ENCODE measurements at regions not wholly inside any gene's neighbourhood (a gene's known extent, or its start where the extent isn't known, plus 50 kb on each side); places are given as distances from the start of the nearest gene placed in this dataset.
"Not testable (repeated sequence)": the region's sequence is repeated elsewhere in the genome, so short reads cannot be mapped to it uniquely, and the experiment has no call there.

DNA sequence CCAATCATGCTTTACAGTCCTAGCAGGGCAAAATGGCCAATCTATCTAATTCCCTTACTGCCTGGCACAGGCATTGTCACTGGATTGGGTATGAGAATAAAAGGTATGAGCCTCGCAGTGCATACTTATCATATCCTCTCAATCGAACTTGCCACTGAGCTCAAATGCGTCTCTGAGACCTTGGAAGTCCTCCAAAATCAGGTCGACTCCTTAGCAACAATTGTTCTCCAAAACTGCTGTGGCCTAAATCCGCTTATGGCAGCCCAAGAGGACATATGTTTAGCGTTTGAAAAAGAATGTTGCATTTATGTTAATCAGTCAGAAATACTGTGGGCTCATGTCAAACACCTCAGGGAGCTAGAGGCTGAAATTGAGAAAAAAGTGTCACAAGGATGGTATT, 69.7 kb downstream of the SPIN4 start:
- Histone ChIP-seq H3K36me3 (no peaks in the 10 kb centered on the region), H3K27ac (no peak overlapping the region), H3K4me3 (no peak overlapping the region), H3K27me3 (peaks cover 0 to 4% of the 10 kb centered on the region in 2 donors), H3K4me1 (no peaks in the 10 kb centered on the region), H3K9me3 (no peaks in the 10 kb centered on the region)
- 53% methylated on average over 6 of the region's 6 CpGs for WGBS (ENCODE audit: insufficient coverage, low coverage, low lambda C conversion rate, missing lambda C conversion rate)
- intact Hi-C loops (cut with DNase I): no loop called here
- DNase-seq (no peak), ATAC-seq (no peak)
- TF ChIP-seq POLR2A (IDR thresholded peaks at IDR 0.05): no peak
- TF ChIP-seq, protein P1, sequence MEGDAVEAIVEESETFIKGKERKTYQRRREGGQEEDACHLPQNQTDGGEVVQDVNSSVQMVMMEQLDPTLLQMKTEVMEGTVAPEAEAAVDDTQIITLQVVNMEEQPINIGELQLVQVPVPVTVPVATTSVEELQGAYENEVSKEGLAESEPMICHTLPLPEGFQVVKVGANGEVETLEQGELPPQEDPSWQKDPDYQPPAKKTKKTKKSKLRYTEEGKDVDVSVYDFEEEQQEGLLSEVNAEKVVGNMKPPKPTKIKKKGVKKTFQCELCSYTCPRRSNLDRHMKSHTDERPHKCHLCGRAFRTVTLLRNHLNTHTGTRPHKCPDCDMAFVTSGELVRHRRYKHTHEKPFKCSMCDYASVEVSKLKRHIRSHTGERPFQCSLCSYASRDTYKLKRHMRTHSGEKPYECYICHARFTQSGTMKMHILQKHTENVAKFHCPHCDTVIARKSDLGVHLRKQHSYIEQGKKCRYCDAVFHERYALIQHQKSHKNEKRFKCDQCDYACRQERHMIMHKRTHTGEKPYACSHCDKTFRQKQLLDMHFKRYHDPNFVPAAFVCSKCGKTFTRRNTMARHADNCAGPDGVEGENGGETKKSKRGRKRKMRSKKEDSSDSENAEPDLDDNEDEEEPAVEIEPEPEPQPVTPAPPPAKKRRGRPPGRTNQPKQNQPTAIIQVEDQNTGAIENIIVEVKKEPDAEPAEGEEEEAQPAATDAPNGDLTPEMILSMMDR (IDR thresholded peaks at IDR 0.05): no peak

GRCh38 chrX:63277394-63277793, 73.7 kb downstream of the SPIN4 start:
- H3K36me3 ChIP-seq; H3K4me1 ChIP-seq; ATAC-seq; intact Hi-C loops (cut with DNase I); H3K4me3 ChIP-seq; DNase-seq; H3K27ac ChIP-seq; H3K27me3 ChIP-seq; H3K9me3 ChIP-seq: not testable (repeated sequence)
- WGBS (ENCODE audit: insufficient coverage, low coverage, low lambda C conversion rate, missing lambda C conversion rate): 52% methylated on average over 3 of the region's 3 CpGs

- 25% methylated on average over 2 of the region's 2 CpGs for WGBS (ENCODE audit: insufficient coverage, low coverage, low lambda C conversion rate, missing lambda C conversion rate)
- Histone ChIP-seq H3K4me1 (no peaks in the 10 kb centered on the region), H3K36me3 (no peaks in the 10 kb centered on the region), H3K4me3 (no peak overlapping the region), H3K9me3 (no peaks in the 10 kb centered on the region), H3K27me3 (no peaks in the 10 kb centered on the region), H3K27ac (no peak overlapping the region)
- intact Hi-C loops (cut with DNase I): no loop called here
- TF ChIP-seq POLR2A (IDR thresholded peaks at IDR 0.05): no peak
- TF ChIP-seq, protein P1 (IDR thresholded peaks at IDR 0.05): peak; percentile 53 to 93 (median 68)
- peak; percentile 43 to 54 (median 51) for DNase-seq
- ATAC-seq: peak; percentile 65 to 92 (median 86)
Observed at GRCh38 chrX:63275127-63275526, 76.0 kb downstream of the SPIN4 start.

DNA sequence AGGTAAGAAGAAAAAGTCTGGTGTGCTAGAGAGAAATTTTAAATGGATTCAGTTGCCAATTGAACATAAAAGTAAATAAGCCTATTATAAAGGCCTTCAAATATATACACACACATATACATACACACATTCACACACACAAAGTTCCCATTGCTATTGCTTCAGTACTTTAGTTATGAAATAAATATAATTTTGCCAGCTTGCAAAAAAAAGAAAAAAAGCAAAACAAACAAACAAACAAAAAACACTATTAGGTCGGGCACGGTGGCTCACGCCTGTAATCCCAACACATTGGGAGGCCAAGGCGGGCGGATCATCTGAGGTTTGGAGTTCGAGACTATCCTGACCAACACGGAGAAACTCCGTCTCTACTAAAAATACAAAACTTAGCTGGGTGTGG, 80.3 kb downstream of the SPIN4 start:
- H3K36me3 ChIP-seq: no peaks in the 10 kb centered on the region
- no peak for TF ChIP-seq POLR2A (IDR thresholded peaks at IDR 0.05)
- TF ChIP-seq, protein P1 (IDR thresholded peaks at IDR 0.05): no peak
- no peaks in the 10 kb centered on the region for H3K4me1 ChIP-seq
- DNase-seq: no peak
- no peak for ATAC-seq
- H3K9me3 ChIP-seq: no peaks in the 10 kb centered on the region
- intact Hi-C loops (cut with DNase I): no loop called here
- WGBS (ENCODE audit: insufficient coverage, low coverage, low lambda C conversion rate, missing lambda C conversion rate): 95% methylated on average over 7 of the region's 8 CpGs
- H3K27ac ChIP-seq: no peak overlapping the region
- peaks cover 0 to 10% of the 10 kb centered on the region in 2 donors for H3K27me3 ChIP-seq
- H3K4me3 ChIP-seq: no peak overlapping the region

DNA sequence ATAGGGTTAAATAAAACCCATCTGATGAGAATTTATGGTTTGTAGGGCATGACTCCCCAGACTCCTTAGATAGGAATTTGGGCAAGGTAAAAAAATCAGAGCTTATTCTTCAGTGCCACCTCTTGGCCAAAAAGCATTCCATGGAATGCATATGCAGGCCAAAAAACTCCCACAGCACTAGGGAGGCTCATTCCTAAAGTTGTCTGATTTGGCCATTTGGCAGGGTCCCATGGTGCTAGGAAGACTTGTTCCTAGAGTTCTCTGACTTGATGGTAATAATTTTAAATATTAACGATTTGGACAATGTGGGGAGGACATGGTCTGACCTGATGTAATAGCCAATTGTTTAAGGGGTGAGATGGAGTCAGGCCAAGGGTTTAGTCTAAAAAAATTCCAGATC, 93.0 kb downstream of the SPIN4 start:
- Histone ChIP-seq H3K9me3 (no peaks in the 10 kb centered on the region), H3K4me1 (no peaks in the 10 kb centered on the region), H3K4me3 (no peak overlapping the region), H3K36me3 (no peaks in the 10 kb centered on the region), H3K27ac (no peak overlapping the region), H3K27me3 (peaks cover 0 to 4% of the 10 kb centered on the region in 2 donors)
- intact Hi-C loops (cut with DNase I): no loop called here
- DNase-seq (no peak), ATAC-seq (no peak)
- 40% methylated on average over 1 of the region's 1 CpG for WGBS (ENCODE audit: insufficient coverage, low coverage, low lambda C conversion rate, missing lambda C conversion rate)
- TF ChIP-seq POLR2A (IDR thresholded peaks at IDR 0.05): no peak
- TF ChIP-seq, protein P1 (IDR thresholded peaks at IDR 0.05): no peak

Measured in right lobe of liver (tissue), 6 donors.